ENCODE measurements at regions not wholly inside any gene's neighbourhood (a gene's known extent, or its start where the extent isn't known, plus 50 kb on each side); places are given as distances from the start of the nearest gene placed in this dataset.

- DNase-seq, result no peak
Observed at GRCh38 chr18:28863396-28863795, 686.5 kb upstream of the CDH2 start.

GRCh38 chr18:28858248-28858647, 681.3 kb upstream of the CDH2 start:
- no peak for DNase-seq

GRCh38 chr18:28855989-28856388, 679.1 kb upstream of the CDH2 start:
- DNase-seq, result no peak

GRCh38 chr18:28855524-28855923, 678.6 kb upstream of the CDH2 start:
- DNase-seq, result no peak

GRCh38 chr18:28854964-28855363, 678.0 kb upstream of the CDH2 start:
- DNase-seq, result no peak

GRCh38 chr18:28846958-28847357, 670.0 kb upstream of the CDH2 start:
- no peak for DNase-seq

- DNase-seq, result no peak
Observed at GRCh38 chr18:28837100-28837499, 660.2 kb upstream of the CDH2 start.

GRCh38 chr18:28834889-28835288, 658.0 kb upstream of the CDH2 start:
- no peak for DNase-seq

- DNase-seq, result no peak
Observed at GRCh38 chr18:28831908-28832307, 655.0 kb upstream of the CDH2 start.

- no peak for DNase-seq
Observed at GRCh38 chr18:28831476-28831875, 654.5 kb upstream of the CDH2 start.

GRCh38 chr18:28826107-28826506, 649.2 kb upstream of the CDH2 start:
- no peak for DNase-seq

- DNase-seq, result no peak
Observed at GRCh38 chr18:28824183-28824574, 647.2 kb upstream of the CDH2 start.

- DNase-seq, result no peak
Observed at GRCh38 chr18:28823506-28824182, 646.7 kb upstream of the CDH2 start.

- DNase-seq, result no peak
Observed at GRCh38 chr18:28820353-28820752, 643.4 kb upstream of the CDH2 start.

- no peak for DNase-seq
Observed at GRCh38 chr18:28816155-28816554, 639.2 kb upstream of the CDH2 start.

- DNase-seq, result no peak
Observed at GRCh38 chr18:28814365-28814764, 637.4 kb upstream of the CDH2 start.

GRCh38 chr18:28808373-28808772, 631.4 kb upstream of the CDH2 start:
- DNase-seq, result no peak

GRCh38 chr18:28805491-28805890, 628.6 kb upstream of the CDH2 start:
- no peak for DNase-seq

GRCh38 chr18:28804512-28805202, 627.7 kb upstream of the CDH2 start:
- DNase-seq, result no peak

- no peak for DNase-seq
Observed at GRCh38 chr18:28802546-28802945, 625.6 kb upstream of the CDH2 start.

- no peak for DNase-seq
Observed at GRCh38 chr18:28801876-28802275, 624.9 kb upstream of the CDH2 start.

GRCh38 chr18:28794459-28795245, 617.7 kb upstream of the CDH2 start:
- no peak for DNase-seq

- no peak for DNase-seq
Observed at GRCh38 chr18:28793901-28794300, 617.0 kb upstream of the CDH2 start.

All from NCI-H2107 (cell line).